Hematopoietic multipotent progenitor cell (in vitro differentiated cells): ENCODE measurements at regions not wholly inside any gene's neighbourhood (a gene's known extent, or its start where the extent isn't known, plus 50 kb on each side); places are given as distances from the start of the nearest gene placed in this dataset.
"Not testable (repeated sequence)": the region's sequence is repeated elsewhere in the genome, so short reads cannot be mapped to it uniquely, and the experiment has no call there.

ENCODE experiments used
- DNase-seq, 3 donors: peaks; one replicate each; pipeline ENCODE4 v3.0.0-alpha.2; 2011 to 2015; ENCODE audit warnings: low read depth in 2 of 3, low spot score in 2 of 3

GRCh38 chr10:4255751-4256150 is 470.7 kb upstream of the KLF6 start:
- DNase-seq: no peak

DNA sequence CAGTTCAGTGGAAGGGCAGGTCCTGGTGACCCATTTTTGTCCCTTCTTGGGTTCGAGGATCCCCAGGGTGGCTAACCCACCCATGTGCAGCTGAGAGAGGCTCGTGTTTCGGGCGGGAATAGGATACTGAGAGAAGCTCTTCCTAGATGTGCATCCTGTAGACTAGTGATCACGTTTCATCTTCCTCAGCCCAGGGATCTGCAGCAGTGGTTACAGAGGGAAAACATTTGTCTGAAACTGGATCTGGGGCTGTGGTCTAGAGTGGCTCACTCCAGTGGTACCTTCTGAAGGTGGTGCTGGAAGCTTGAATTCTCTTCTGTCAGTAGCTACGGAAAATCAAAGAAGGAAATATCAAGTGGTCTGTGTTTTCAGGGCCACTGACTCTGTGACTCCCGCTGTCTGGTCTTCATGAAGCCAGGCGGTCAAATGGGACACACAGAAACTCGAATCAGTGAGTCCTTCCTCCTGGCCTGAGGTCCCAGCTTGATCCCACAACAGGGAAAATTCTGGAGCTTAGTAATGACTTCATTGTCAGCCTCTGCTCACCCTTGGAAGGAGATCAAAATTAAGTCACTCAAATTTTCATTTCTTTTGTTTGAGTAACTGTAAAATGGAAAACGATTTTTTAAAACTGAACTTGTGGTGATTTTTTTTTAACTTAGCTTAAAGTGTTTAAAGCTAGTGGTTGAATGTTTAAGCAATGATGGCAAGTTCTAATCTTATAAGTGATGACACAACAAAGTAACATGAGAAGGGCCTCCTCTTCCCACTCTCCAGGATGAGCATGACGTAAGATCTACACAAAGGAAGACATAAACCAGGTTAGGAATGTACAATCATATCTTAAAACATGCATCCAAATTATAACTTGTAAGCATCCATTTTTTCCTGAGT is 469.3 kb upstream of the KLF6 start:
- no peak for DNase-seq

DNA sequence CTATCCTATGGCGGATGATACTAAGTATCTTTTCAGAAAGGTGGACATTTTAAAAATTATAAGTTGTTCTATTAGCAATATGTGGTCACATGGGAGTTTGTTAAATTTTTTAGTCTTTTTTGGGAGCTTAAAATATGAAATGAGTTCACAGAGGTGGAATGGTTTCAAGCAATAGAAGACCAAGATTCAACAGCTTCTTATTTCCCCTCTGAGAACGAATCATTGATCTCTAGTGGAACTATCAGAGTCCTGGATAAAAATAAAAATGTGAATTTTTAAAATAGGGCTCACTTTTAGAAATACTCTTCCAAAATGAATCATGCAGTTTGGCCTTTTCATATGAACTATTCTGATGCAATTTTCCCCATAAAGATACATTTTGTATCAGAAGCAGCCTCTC is 467.7 kb upstream of the KLF6 start:
- DNase-seq: no peak

GRCh38 chr10:4250587-4250887 is 465.5 kb upstream of the KLF6 start:
- no peak for DNase-seq

DNA sequence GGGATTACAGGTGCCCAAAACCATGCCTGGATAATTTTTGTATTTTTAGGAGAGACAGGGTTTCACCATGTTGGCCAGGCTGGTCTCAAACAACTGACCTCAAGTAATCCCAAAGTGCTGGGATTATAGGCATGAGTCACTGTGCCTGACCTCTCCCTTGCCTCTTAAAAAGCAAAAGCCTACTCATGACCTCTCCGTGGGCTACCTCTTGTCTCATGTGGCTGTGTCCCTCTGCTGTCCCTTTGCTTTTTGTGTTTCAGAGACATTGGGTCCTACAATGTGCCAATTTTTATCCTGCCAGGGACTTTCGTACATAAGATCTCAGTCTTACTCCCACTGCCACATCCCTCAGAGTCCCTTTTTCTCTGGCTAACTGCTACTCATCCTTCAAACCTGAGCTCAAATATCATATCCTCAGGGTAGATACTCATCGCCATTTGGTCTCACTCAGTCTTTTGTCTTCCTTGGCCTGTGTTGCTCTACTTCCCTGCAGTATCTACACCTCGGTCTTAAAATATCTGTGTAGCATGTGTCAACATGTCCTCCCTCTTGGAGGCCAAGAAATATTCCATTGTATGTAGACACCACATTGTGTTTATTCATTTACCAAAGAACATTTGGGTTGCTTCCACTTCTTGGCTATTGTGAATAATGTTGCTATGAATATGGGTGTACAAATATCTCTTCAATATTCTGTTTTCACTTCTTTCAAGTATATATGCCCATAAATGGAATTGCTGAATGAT is 465.0 kb upstream of the KLF6 start:
- DNase-seq: no peak

DNA sequence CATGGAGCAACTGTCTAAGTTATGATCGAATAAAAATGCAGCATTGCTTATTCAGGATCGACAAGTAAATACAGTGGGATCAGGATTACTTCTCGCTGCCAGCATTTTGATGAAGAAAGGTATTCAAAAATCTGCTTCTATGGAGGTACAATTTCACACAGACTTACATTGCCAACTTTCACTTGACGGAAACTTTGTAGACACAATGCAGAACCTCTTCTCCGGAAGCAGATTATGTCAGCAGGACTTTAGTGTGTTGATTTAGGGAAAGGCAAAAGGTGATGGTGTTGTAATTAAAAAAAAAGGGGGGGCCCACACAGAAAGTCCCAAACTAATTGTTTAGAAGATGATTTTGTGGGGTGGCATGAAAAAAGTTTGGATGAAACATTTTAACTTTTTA is 462.4 kb upstream of the KLF6 start:
- DNase-seq: no peak

DNA sequence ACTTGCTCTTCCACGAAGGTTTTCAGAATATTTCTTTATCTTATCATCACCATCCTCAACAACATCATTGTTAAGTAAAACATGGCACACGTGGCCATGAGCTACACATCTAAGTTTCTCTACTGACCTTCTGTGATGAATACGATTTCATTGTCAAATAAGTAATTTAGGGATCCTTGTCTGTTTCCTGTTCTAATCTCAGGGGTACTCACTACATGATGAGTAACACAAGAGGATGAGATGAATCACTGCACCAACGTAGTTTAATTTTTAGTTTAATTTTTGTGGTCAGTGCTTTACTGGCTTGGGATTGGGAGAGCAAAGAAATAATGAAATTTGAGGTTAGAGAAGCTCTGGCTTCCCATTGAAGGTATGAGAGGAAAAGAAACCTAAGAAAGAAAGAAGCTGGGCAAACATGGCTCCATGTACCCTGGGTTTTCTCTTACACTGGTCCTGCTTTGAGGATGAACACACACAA is 461.9 kb upstream of the KLF6 start:
- DNase-seq: no peak

DNA sequence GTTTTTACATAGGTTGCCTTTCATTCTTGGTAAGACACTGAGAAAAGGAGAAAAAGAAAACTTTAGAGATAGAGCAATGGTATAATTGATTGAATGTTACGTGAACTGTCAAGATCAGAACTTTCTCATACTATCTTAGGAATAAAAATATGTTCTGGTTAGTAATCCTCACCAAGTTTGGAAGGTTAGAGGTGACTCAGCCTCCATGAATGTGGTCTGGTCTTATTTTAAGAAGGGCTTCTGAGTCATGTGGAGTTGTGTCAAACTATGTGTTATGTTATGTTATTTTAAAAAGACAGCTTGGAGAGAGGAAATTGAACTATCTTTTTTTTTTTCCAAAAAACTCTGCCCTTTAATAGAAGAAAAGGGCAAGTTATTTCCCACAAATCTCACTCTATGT is 458.6 kb upstream of the KLF6 start:
- DNase-seq: no peak

- no peak for DNase-seq
Observed at GRCh38 chr10:4243169-4243568, 458.2 kb upstream of the KLF6 start.

DNA sequence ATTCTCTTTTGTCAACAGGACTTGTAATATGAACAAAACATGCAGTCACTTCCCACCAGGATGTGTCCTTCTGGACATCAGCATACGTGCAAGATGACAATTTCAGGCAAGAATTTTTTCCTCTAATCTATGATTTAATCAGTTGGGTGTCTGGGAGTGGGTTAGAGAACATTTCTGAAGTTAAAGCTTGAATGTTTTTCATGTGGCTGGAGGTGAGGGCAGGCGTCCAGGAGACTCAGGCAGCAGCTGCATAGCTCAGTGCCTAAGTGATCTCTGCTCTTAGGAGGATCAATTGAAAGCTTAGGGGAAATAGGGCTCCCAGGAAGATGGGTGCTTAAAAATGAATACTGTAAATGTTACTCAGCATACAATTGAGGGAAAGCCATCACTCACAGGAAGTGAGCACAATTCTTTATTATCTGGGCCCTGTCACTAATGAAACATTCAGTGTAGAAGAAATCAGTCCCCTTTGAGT is 457.6 kb upstream of the KLF6 start:
- DNase-seq: no peak

- no peak for DNase-seq
Observed at GRCh38 chr10:4241724-4242345, 456.8 kb upstream of the KLF6 start.

DNA sequence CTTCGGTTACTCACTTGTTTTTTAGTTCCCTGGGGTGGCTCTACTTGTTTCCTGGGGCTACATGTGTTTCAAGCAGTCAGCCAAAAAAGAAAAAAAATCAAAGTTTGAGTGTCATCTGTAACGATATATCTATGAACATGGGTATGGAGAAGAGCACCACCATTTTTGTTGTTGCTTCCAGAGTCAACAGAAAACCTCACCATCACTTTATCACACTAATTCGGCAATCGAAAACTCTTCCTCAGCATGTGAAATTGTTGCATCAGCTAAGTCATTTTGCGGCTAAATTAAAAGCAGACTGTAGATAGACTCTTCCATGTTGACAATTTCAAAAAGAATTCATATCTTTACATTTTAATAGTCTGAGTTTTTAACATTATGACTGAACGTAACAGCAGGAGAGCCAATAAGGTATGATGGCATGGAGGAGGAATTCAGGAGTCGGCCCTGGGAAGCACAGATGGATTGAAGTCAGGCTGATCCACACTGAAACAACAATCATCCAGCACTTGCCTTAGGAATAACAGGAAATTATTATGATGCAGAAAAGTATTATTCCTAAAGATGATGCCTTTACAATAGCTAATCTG is 455.7 kb upstream of the KLF6 start:
- DNase-seq: no peak

DNA sequence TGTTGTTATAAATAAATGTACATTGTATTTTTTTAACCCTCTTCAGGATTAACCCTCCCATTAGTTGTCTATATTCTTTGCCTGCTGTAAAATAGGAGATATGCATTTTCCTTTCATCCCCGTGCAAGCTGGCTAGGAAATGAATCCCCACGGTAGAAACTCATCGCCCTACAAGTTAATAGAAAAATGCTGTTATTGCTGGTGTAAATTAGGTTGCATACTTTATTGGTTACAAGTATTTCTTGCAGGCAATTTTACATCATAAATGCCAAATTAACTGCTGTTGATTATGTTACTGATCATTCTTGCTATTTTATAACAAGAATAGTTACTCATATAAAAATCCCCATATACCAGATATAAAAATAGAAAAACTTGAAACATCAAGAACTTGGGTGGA is 454.2 kb upstream of the KLF6 start:
- DNase-seq: no peak

GRCh38 chr10:4236905-4237304 is 451.9 kb upstream of the KLF6 start:
- not testable (repeated sequence) for DNase-seq

DNA sequence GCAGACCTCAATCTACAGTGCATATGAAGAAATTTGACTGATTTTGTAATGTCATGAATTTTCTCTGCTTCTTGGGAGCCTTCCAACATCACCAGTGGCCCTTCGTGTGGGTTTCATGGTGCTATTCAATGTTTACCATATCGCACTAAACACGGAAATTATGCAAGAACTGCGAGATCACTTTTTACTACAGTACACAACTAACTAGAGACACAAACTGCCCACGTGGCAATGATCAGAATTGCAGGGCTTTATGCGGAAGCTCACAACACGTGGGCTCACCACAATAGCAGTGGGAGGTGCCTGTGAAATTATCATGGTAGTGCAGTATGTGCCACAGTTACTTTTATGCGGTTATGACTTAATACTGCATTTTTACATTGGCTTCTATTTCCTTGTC is 449.7 kb upstream of the KLF6 start:
- no peak for DNase-seq

- DNase-seq: no peak
Observed at GRCh38 chr10:4231439-4231838, 446.4 kb upstream of the KLF6 start.

DNA sequence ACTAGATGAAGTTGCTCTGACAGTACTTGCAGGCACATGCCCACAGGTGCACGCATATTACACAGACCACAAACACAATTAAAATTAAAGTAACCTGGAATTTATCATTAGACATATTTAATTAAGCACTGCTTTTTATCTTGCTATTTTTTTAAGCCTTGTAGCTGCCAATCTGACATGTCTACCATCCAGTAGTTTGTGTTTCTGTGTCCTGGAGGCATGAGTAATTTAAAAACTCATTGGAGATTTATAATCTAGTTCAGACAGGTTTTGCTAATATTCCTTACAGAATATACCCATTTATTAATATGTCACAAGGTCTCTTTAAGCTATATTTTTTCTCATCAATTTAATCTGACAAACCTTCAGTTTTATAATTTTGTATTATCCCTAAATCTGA is 445.0 kb upstream of the KLF6 start:
- no peak for DNase-seq

- no peak for DNase-seq
Observed at GRCh38 chr10:4229106-4229505, 444.1 kb upstream of the KLF6 start.

- DNase-seq: no peak
Observed at GRCh38 chr10:4227586-4227985, 442.6 kb upstream of the KLF6 start.

DNA sequence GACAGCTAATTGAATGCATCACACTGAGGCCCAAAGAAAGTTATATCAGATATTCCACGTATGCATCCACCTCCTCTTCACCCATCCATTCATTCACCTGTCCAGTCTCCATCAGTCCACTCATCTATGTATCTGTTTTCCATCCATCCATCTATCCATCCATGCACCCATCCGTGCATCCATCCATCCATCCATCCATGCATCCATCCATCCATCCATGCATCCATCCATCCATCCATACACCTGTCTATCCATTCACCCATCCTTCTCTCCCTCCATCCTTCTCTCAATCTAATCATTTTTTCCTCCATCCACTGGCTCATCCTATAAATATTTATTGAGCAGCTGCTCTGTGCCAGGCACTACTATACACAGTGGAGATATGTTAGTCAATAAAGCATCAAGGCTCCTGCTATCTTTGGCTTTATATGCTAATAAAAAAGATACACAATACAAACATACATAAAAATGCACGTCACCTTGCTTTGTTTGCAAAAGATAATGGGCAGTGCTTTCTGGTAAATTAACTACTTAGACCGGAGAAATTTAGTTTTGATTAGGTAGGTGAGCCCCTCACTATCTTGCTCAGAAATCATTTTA is 442.0 kb upstream of the KLF6 start:
- no peak for DNase-seq

DNA sequence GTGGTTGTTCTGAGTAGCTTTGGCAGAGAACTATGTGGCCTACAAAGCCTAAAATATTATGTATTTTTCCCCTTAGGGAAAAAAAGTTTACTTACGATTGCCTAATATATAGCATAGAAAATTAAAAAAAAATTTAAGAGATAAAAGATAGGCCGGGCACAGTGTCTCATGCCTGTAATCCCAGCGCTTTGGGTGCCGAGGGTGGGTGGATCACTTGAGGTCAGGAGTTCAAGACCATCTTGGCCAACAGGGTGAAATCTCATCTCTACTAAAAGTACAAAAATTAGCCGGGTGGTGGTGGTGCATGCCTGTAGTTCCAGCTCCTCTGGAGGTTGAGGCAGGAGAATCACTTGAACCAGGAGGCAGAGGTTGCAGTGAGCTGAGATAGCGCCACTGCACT is 439.2 kb upstream of the KLF6 start:
- no peak for DNase-seq
